Stomach (tissue), 8 donors: ENCODE measurements at regions not wholly inside any gene's neighbourhood (a gene's known extent, or its start where the extent isn't known, plus 50 kb on each side); places are given as distances from the start of the nearest gene placed in this dataset.

ENCODE experiments used
- DNase-seq, 2 donors: peaks; one replicate each; pipeline versions ENCODE4 v3.0.0 to v3.0.0-alpha.2; 2013 to 2019
- H3K27ac ChIP-seq, 5 donors: fragments of 200-600 bp in 4 of 5; sonication (generic) in 4 of 5; one replicate each; pipeline ENCODE4 v1.5.1; 2013 to 2019; ENCODE audit warnings: mild to moderate bottlenecking in 1 of 5, moderate library complexity in 1 of 5
- H3K27me3 ChIP-seq, 3 donors: fragments of 200-600 bp; sonication (generic); one replicate each; pipeline ENCODE4 v1.5.1; 2017 to 2019; ENCODE audit warnings: mixed run types in 1 of 3
- H3K36me3 ChIP-seq, 4 donors: fragments of 200-600 bp; sonication (generic); 1 replicate in 3 of 4; 2 replicates in 1 of 4; pipeline ENCODE4 v1.5.1; 2016 to 2019
- H3K4me1 ChIP-seq, 4 donors: fragments of 200-600 bp; sonication (generic); one replicate each; pipeline ENCODE4 v1.5.1; 2016 to 2019
- H3K4me3 ChIP-seq, 4 donors: fragments of 200-600 bp; sonication (generic) in 3 of 4; one replicate each; pipeline ENCODE4 v1.5.1; 2016 to 2019; ENCODE audit warnings: mild to moderate bottlenecking in 1 of 4
- H3K9me3 ChIP-seq, 4 donors: fragments of 200-600 bp; sonication (generic); one replicate each; pipeline ENCODE4 v1.5.1; 2016 to 2019
- EP300 ChIP-seq: sonication (generic); formaldehyde crosslinking; IDR thresholded peaks from one replicate; pipeline ENCODE4 v1.6.1; 2017; ENCODE audit warnings: antibody characterized with exemption
- POLR2A ChIP-seq, 4 donors: fragments of 450-650 bp; IDR thresholded peaks; one replicate each; pipeline ENCODE4 v1.6.1; 2016; ENCODE audit warnings: antibody characterized with exemption in 4 of 4, control low read depth in 2 of 4, mild to moderate bottlenecking in 1 of 4, moderate library complexity in 1 of 4
- POLR2AphosphoS5 ChIP-seq, 3 donors: sonication (generic); formaldehyde crosslinking; IDR thresholded peaks; one replicate each; pipeline ENCODE4 v1.6.1; 2016; ENCODE audit warnings: antibody characterized with exemption in 3 of 3
- WGBS, 5 donors: extraction: QIAGEN DNeasy Blood & Tissue Kit in 3 of 5; methylation state at CpG; one replicate each; pipeline versions ENCODE4 v1.1.5 to v1.1.7; 2013 to 2018; 5-methylcytosine and 5-hydroxymethylcytosine counted together
- intact Hi-C: fragments of 100-400 bp; cut with DNase I; formaldehyde crosslinking; loops from one replicate; pipeline ENCODE4 v1.15.1; 2023; ENCODE audit warnings: low total_unique reads
- TF ChIP-seq, protein P1 (sequence below), 7 experiments: fragments of 450-650 bp in 4 of 7; fragments of 200-600 bp in 3 of 7; sonication (generic) in 3 of 7; IDR thresholded peaks; one replicate each; pipeline ENCODE4 v1.5.1; 2016 to 2019; ENCODE audit warnings: antibody characterized with exemption in 7 of 7, control low read depth in 2 of 7, mild to moderate bottlenecking in 1 of 7
- donor health status: healthy with polysubstance abuse.
- donor health status: Bipolar disorder and iron deficiency.
- donor health status: healthy.

- Histone ChIP-seq H3K27ac (no peak overlapping the region), H3K4me3 (no peak overlapping the region), H3K36me3 (no peaks in the 10 kb centered on the region), H3K27me3 (no peaks in the 10 kb centered on the region), H3K9me3 (peaks cover 0 to 23% (median 16%) of the 10 kb centered on the region in 4 donors), H3K4me1 (no peaks in the 10 kb centered on the region)
- intact Hi-C loops = no loop called here
- no peak for TF ChIP-seq EP300
- TF ChIP-seq POLR2AphosphoS5 (IDR thresholded peaks at IDR 0.05) = no peak
- TF ChIP-seq, protein P1, sequence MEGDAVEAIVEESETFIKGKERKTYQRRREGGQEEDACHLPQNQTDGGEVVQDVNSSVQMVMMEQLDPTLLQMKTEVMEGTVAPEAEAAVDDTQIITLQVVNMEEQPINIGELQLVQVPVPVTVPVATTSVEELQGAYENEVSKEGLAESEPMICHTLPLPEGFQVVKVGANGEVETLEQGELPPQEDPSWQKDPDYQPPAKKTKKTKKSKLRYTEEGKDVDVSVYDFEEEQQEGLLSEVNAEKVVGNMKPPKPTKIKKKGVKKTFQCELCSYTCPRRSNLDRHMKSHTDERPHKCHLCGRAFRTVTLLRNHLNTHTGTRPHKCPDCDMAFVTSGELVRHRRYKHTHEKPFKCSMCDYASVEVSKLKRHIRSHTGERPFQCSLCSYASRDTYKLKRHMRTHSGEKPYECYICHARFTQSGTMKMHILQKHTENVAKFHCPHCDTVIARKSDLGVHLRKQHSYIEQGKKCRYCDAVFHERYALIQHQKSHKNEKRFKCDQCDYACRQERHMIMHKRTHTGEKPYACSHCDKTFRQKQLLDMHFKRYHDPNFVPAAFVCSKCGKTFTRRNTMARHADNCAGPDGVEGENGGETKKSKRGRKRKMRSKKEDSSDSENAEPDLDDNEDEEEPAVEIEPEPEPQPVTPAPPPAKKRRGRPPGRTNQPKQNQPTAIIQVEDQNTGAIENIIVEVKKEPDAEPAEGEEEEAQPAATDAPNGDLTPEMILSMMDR (IDR thresholded peaks at IDR 0.05) = no peak
- TF ChIP-seq POLR2A (IDR thresholded peaks at IDR 0.05) = no peak
- DNase-seq = no peak
Measured at GRCh38 chr13:33891196-33891742, 73.3 kb downstream of the RFC3 start.

DNA sequence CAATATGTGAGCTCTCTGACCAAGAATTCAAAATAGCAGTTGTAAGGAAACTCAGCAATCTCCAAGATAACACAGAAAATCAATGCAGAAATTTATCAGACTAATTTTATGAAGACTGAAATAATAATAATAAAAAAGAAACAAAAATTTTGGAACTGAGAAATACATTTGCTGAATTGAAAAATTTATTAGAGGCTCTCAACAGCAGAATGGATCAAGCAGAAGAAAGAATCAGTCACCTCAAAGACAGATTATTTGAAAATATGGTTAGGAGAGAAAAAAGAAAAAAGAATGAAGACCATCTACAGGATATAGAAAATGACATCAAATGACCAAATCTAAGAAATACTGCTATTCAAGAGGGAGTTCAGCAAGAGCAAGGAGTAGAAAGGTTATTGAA, 75.6 kb downstream of the RFC3 start:
- H3K4me3 ChIP-seq = no peak overlapping the region
- DNase-seq = no peak
- H3K36me3 ChIP-seq = no peaks in the 10 kb centered on the region
- no peak overlapping the region for H3K27ac ChIP-seq
- peaks cover 0 to 31% (median 18%) of the 10 kb centered on the region in 4 donors for H3K9me3 ChIP-seq
- no peak for TF ChIP-seq POLR2AphosphoS5 (IDR thresholded peaks at IDR 0.05)
- TF ChIP-seq, protein P1 (IDR thresholded peaks at IDR 0.05) = no peak
- no peak for TF ChIP-seq EP300
- no peak for TF ChIP-seq POLR2A (IDR thresholded peaks at IDR 0.05)
- H3K4me1 ChIP-seq = no peaks in the 10 kb centered on the region
- intact Hi-C loops = no loop called here
- no peaks in the 10 kb centered on the region for H3K27me3 ChIP-seq

DNA sequence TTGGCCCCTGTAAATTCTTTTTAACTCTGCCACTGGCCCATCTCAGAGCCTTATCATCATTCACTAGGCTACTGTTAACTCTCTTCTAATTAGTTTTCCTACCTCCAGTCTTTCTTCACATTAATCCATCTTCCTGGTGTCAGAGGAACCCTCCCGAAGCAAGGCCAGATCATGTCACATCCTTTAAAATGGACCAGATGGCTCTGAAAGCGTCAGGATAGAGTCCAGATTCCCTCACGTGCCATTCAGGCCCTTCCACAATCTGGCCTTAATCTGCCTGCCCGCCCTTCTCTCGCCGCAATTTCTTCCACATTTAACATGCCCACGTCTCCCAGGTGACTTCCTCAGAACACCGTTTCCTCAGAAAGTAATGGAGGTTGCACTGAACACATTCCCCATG, 86.5 kb downstream of the RFC3 start:
- no peaks in the 10 kb centered on the region for H3K27me3 ChIP-seq
- H3K36me3 ChIP-seq = no peaks in the 10 kb centered on the region
- H3K4me1 ChIP-seq = no peaks in the 10 kb centered on the region
- intact Hi-C loops = no loop called here
- TF ChIP-seq EP300 (no peak), POLR2A (IDR thresholded peaks at IDR 0.05) (no peak), POLR2AphosphoS5 (IDR thresholded peaks at IDR 0.05) (no peak)
- TF ChIP-seq, protein P1 (IDR thresholded peaks at IDR 0.05) = no peak
- H3K27ac ChIP-seq = no peak overlapping the region
- H3K4me3 ChIP-seq = no peak overlapping the region
- WGBS, 5 donors = 68 to 86% (median 83%) methylated on average over 8 of the region's 8 CpGs
- H3K9me3 ChIP-seq = peaks cover 0 to 8% (median 5%) of the 10 kb centered on the region in 4 donors
- no peak for DNase-seq

DNA sequence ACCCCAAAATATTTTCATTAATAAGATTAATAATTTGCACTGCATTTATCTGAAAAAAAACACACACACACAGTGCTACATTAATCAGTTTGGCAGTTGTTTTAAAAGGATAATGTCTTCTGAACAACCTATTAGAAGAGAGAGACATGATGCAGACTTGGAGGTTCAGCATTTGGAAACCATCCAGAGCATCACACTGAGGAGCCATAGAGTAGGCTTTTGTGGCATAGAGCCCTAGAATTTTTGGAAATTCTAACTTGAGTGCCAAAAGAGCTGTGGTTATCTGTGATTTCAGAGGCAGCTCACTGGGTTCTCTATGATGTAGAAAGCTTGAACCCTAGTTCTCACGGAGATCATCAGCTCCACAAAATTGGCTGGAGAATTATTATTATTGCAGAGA, 90.2 kb downstream of the RFC3 start:
- H3K4me3 ChIP-seq = no peak overlapping the region
- H3K27me3 ChIP-seq = no peaks in the 10 kb centered on the region
- no peaks in the 10 kb centered on the region for H3K4me1 ChIP-seq
- no peak overlapping the region for H3K27ac ChIP-seq
- no peak for DNase-seq
- no peaks in the 10 kb centered on the region for H3K9me3 ChIP-seq
- no peak for TF ChIP-seq EP300
- TF ChIP-seq POLR2AphosphoS5 (IDR thresholded peaks at IDR 0.05) = no peak
- TF ChIP-seq POLR2A (IDR thresholded peaks at IDR 0.05) = no peak
- TF ChIP-seq, protein P1 (IDR thresholded peaks at IDR 0.05) = no peak
- 84 to 100% (median 95%) methylated on average over 1 of the region's 1 CpG for WGBS, 5 donors
- H3K36me3 ChIP-seq = no peaks in the 10 kb centered on the region
- intact Hi-C loops = no loop called here
